BJ (cell line): ENCODE measurements at regions not wholly inside any gene's neighbourhood (a gene's known extent, or its start where the extent isn't known, plus 50 kb on each side); places are given as distances from the start of the nearest gene placed in this dataset.

Experiments
- CTCF ChIA-PET: fragments of 350-600 bp; formaldehyde crosslinking; extraction: SDS; loops from one replicate; lab custom pipeline; 2021; ENCODE audit warnings: antibody characterized with exemption, inconsistent platforms; lab: Yijun Ruan, JAX
- POLR2A ChIA-PET: fragments of 300-600 bp; sonication (Branson Sonifier 250); formaldehyde crosslinking; extraction: SDS; loops from one replicate; lab custom pipeline; 2021; ENCODE audit warnings: antibody characterized with exemption; lab: Charles Lee
- DNase-seq: peaks from one replicate; pipeline ENCODE4 v3.0.0-alpha.2; 2011; ENCODE audit warnings: low read depth
- H3K27me3 ChIP-seq: 2 replicates; pipeline ENCODE4 v1.6.0; 2011; ENCODE audit warnings: low read length; ENCODE audit not compliant: control insufficient read depth, insufficient read depth
- H3K36me3 ChIP-seq: 2 replicates; pipeline ENCODE4 v1.5.1; 2011; ENCODE audit warnings: low read length; ENCODE audit not compliant: control insufficient read depth, insufficient read depth
- H3K4me3 ChIP-seq: 2 replicates; pipeline ENCODE4 v1.5.1; 2011; ENCODE audit warnings: low read depth, mild to moderate bottlenecking, control low read depth, low read length
- CTCF ChIP-seq: IDR thresholded peaks from 2 replicates; pipeline ENCODE4 v1.5.1; 2011; ENCODE audit warnings: low read depth, mild to moderate bottlenecking, control low read depth, inconsistent platforms, low read length, moderate library complexity; ENCODE audit not compliant: insufficient read depth

GRCh38 chr15:38622304-38622703 lies 57.7 kb upstream of the RASGRP1 start:
- no peak for TF ChIP-seq CTCF
- Histone ChIP-seq H3K27me3 (peaks cover 15% of the 10 kb centered on the region), H3K36me3 (no peaks in the 10 kb centered on the region), H3K4me3 (no peak overlapping the region)
- ChIA-PET CTCF (interaction anchor here (1.2 kb wide), 1 partner anchor 23 kb away, joined by 5 read pairs; no protein-coding TSS in a partner anchor), POLR2A (no interaction called here)
- DNase-seq: no peak

GRCh38 chr15:38622908-38623307 lies 58.3 kb upstream of the RASGRP1 start:
- peaks cover 15% of the 10 kb centered on the region for H3K27me3 ChIP-seq
- TF ChIP-seq CTCF: no peak
- no peaks in the 10 kb centered on the region for H3K36me3 ChIP-seq
- CTCF ChIA-PET: interaction anchor here (1.2 kb wide), 1 partner anchor 23 kb away, joined by 5 read pairs; no protein-coding TSS in a partner anchor
- POLR2A ChIA-PET: no interaction called here
- H3K4me3 ChIP-seq: no peak overlapping the region
- no peak for DNase-seq

- CTCF ChIA-PET: no interaction called here
- peaks cover 15% of the 10 kb centered on the region for H3K27me3 ChIP-seq
These were observed 59.1 kb upstream of the RASGRP1 start for GRCh38 chr15:38623744-38624143.

GRCh38 chr15:38624244-38625205 lies 59.9 kb upstream of the RASGRP1 start:
- ChIA-PET CTCF (interaction anchor here (0.7 to 1.0 kb wide), 2 partner anchors 16 to 61 kb away, joined by 3 read pairs; no protein-coding TSS in a partner anchor), POLR2A (no interaction called here)
- TF ChIP-seq CTCF: no peak
- Histone ChIP-seq H3K27me3 (peaks cover 15% of the 10 kb centered on the region), H3K36me3 (no peaks in the 10 kb centered on the region), H3K4me3 (no peak overlapping the region)
- no peak for DNase-seq

More at GRCh38 chr15:38623744-38624143, 59.1 kb upstream of the RASGRP1 start:
- Histone ChIP-seq H3K36me3 (no peaks in the 10 kb centered on the region), H3K4me3 (no peak overlapping the region)
- no peak for TF ChIP-seq CTCF
- DNase-seq: no peak
- POLR2A ChIA-PET: no interaction called here

GRCh38 chr15:38625886-38626285 lies 61.3 kb upstream of the RASGRP1 start:
- DNase-seq: no peak
- POLR2A ChIA-PET: no interaction called here
- Histone ChIP-seq H3K36me3 (no peaks in the 10 kb centered on the region), H3K4me3 (no peak overlapping the region), H3K27me3 (peaks cover 15% of the 10 kb centered on the region)
- TF ChIP-seq CTCF: no peak
- CTCF ChIA-PET: interaction anchor here (0.7 to 1.6 kb wide), 4 partner anchors 13 to 62 kb away, joined by 3 to 5 read pairs (median 4); partner anchors contain the start of gene RASGRP1
